WI38 (cell line): ENCODE measurements at regions not wholly inside any gene's neighbourhood (a gene's known extent, or its start where the extent isn't known, plus 50 kb on each side); places are given as distances from the start of the nearest gene placed in this dataset.

ENCODE experiments used
- H3K4me3 ChIP-seq: 2 replicates; pipeline ENCODE4 v1.5.1; 2011; ENCODE audit warnings: low read depth, mild to moderate bottlenecking, control low read depth, low read length
- CTCF ChIP-seq: IDR thresholded peaks from 2 replicates; pipeline ENCODE4 v1.5.1; 2012; ENCODE audit warnings: low read depth, mild to moderate bottlenecking, control low read depth, low read length

GRCh38 chr18:22563164-22563583 is 145.5 kb upstream of the CTAGE1 start:
- peak; percentile 58; the same call in 1 of the 2 replicates for TF ChIP-seq CTCF
- H3K4me3 ChIP-seq, result no peak overlapping the region; the same call in 1 of the 2 replicates

DNA sequence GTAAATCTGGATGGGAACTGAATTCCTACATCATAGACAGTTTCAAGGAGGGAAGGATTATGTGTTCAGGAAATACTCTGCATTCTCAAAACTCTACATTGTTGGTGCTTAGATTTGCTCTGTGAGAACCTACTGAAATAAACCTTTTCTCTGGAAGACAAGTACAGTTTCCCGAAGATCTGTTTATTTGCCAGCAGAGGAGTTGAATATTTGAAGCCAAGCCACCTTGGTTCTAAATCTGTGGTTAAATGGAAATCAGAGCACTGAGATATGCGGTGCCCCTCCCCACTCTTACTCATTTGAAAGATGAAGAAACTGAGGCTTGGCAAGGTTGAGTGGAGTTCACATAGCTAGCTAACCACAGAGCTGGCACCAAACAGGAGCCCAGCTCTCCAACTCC is 146.3 kb upstream of the CTAGE1 start:
- H3K4me3 ChIP-seq, result no peak overlapping the region
- TF ChIP-seq CTCF, result no peak

DNA sequence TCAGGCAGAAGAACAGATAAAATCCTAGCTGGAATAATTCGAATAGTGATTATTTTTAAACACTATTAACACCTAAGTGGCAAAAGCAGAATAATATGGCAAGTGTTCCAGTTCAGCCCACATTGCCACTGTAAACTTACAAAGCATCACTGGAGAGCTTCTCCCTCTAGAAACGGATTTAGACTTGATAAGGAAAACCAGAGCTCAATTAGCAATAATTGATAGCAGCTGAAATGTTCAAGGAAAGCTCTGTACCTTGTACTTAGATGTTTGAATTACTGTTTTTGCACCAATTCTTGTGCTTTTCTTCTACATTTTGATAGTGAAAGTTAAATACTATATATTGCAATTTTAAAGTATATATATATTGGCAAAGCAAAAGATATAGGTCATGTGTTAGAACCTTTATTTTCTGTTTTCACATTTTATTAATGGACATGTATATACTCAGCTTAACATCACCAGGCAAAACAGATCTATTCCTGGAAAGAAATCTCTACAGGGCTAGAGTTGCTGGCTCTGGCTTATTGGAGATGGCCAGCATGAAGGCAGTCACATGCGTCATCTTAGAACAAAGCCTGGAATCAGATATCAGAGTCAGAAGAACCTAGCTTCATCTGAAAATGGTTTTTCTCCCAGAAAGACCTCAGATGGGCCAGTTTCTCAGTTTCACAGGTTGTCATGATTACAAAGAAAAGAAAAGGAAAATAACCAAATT is 149.1 kb upstream of the CTAGE1 start:
- H3K4me3 ChIP-seq, result no peak overlapping the region
- TF ChIP-seq CTCF, result no peak

- TF ChIP-seq CTCF, result no peak
- no peak overlapping the region for H3K4me3 ChIP-seq
Measured at GRCh38 chr18:22567794-22568193, 150.1 kb upstream of the CTAGE1 start.

- TF ChIP-seq CTCF, result no peak
- H3K4me3 ChIP-seq, result no peak overlapping the region
Measured at GRCh38 chr18:22570492-22570891, 152.8 kb upstream of the CTAGE1 start.

GRCh38 chr18:22572341-22572740 is 154.6 kb upstream of the CTAGE1 start:
- H3K4me3 ChIP-seq, result no peak overlapping the region
- no peak for TF ChIP-seq CTCF

DNA sequence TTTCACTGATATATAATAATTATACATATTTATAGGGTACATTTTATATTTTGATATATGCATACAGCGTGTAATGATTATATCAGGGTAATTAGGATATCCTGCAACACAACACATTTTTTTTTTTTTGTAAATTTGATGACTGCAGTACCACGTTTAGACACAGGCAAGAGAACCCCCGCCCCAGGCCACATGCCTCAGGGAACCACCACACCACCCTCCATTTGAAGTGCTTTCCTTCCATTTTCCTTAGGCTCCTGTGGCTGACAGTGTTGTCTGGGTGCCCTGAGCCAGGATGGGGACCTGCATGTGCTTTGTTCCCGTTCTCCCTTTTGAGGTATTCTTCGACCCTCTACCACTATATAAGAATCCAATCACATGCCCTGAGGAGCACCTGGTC is 161.6 kb upstream of the CTAGE1 start:
- TF ChIP-seq CTCF, result no peak
- H3K4me3 ChIP-seq, result no peak overlapping the region
